ENCODE measurements at regions not wholly inside any gene's neighbourhood (a gene's known extent, or its start where the extent isn't known, plus 50 kb on each side); places are given as distances from the start of the nearest gene placed in this dataset.

- no peak for TF ChIP-seq GATA2 (IDR thresholded peaks at IDR 0.05; ENCODE audit: low read depth, low read length)
- no peak for TF ChIP-seq GATA3 (IDR thresholded peaks at IDR 0.05; ENCODE audit: low read depth, low read length)
Observed at GRCh38 chr20:11813106-11813890, 104.4 kb upstream of the BTBD3 start.

All from SH-SY5Y (cell line).